G401 (cell line): ENCODE measurements at regions not wholly inside any gene's neighbourhood (a gene's known extent, or its start where the extent isn't known, plus 50 kb on each side); places are given as distances from the start of the nearest gene placed in this dataset.
"Not testable (repeated sequence)": the region's sequence is repeated elsewhere in the genome, so short reads cannot be mapped to it uniquely, and the experiment has no call there.

Experiments
- DNase-seq: peaks from one replicate; pipeline ENCODE4 v3.0.0-alpha.2; 2015; ENCODE audit warnings: low spot score
- in situ Hi-C: cut with HindIII; loops from 2 replicates; pipeline ENCODE4 v1.10.0; 2016; ENCODE audit warnings: low sequenced_read_pairs, mixed read lengths

DNA sequence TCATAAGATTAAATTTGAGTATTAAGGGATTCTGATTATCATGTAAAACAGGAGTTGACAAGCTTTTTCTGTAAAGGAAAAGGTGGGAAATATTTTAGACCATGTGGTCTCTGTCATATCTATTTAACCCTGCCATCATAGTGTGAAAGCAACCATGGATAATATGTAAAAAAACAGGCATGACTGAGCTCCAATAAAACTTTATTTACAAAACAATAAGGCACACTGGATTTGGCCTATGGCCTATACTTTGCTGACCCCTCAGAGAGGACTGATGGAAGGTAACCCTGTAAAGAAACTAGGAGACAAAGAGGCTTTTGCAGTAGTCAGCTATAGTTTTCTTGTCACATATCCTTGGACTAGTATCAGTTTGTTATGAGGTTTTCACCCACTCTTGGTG is 130.5 kb upstream of the CDK13 start:
- DNase-seq: no peak
- in situ Hi-C loops: no loop called here

DNA sequence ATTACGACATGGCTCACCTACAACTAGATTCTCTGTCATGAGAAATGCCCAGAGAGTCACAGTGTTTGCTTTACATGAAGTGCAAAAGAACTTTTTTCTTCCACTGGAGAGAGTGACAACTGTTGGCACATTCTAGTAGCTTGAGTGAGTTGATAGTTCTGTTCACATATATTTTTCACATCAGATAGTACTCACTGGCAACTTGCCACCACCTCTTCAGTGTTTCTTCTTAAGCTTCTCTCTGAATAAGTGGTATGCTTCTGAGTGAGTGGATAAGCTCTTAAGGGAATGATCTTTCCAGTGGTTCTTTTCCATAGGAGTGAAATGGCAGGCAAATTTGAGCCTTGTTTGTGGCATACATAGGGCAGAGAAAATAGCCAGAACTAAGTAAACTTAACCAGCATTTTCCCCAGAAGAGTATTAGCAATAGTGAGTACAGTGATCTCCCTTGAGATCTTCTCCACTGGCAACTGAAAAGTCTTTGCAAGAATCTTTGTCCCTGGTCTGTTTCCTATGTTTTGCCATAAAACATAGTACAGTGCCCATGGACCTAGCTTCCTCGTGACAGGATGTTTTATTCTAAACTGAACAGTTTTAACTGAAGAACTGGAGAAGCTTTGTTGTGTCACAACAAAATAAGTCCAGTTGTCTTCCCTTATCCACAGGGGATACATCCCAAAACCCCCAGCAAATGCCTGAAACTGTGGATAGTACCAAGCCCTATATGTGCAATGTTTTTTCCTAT is 125.4 kb upstream of the CDK13 start:
- in situ Hi-C loops: no loop called here
- no peak for DNase-seq

DNA sequence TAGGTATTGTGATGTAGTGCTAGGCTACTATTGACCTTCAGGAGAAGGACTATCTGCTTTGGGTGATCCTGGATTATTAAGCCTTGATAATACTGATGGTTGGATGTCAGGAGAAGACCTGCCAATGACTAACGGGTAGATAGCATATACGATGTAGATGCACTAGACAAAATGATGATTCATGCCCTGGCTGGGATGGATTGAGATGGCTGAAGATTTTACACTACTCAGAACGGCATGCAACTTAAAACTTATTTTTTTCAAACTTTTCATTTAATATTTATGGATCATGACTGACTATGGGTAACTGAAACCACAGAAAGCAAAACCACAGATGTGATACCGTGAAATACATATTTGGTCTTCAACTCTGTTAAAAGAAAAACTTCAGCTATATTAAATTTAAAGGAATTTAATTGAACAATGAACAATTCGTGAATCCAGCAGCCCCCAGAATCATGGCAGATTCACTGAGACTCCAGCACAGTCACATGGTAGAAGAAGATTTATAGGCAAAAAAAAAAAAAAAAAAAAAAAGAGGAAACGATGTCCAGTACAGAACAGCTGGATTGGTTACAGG is 124.6 kb upstream of the CDK13 start:
- in situ Hi-C loops: no loop called here

GRCh38 chr7:39826166-39826565 is 123.9 kb upstream of the CDK13 start:
- no peak for DNase-seq
- in situ Hi-C loops: no loop called here

More for the DNA sequence above, 124.6 kb upstream of the CDK13 start:
- DNase-seq: no peak

GRCh38 chr7:39827571-39827970 is 122.5 kb upstream of the CDK13 start:
- in situ Hi-C loops: no loop called here
- no peak for DNase-seq

DNA sequence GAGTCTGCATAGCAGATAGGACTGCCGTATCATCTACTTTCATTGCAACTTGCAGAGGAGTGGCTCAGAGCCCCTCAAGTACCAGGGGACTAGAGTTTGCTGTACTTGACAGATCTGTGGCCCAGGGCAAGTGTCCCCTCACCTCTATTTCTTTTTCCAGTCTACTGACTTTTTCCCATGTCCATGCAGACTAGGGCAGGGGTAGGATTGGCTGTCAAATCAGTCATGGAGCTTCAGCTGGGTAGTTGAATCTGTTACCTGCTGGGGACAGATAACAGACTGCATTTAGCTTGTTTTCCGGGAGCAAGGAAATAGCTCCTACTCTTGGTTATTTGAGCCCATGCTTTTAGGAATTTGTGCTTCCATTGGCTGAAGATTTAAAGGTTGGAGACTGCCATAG is 121.0 kb upstream of the CDK13 start:
- DNase-seq: no peak
- in situ Hi-C loops: no loop called here

DNA sequence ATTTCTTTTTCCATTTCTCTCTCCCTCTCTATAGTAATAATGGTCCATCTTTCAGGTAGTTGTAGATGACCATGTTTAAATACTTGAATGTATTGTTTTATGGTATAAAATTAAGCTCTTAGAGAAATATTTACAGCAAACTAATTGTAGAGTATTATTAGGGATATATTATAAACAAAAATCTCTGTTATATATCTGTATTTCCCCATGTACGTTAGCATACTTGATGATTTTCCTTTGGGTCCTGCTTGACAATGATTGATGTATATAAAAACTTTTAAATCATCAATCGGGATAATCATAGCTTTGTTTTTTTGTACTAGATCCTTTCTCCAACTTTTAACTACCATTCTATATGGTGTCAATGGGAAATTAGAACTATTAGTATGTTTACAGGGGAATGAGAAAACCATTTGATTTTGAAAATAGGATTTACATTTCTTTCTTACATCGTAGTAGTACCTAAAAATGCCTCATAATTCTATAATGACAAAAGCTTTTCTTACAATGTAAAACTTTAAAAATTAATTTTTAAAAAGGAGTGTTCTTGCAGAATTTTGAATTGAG is 117.5 kb upstream of the CDK13 start:
- no peak for DNase-seq
- in situ Hi-C loops: no loop called here

DNA sequence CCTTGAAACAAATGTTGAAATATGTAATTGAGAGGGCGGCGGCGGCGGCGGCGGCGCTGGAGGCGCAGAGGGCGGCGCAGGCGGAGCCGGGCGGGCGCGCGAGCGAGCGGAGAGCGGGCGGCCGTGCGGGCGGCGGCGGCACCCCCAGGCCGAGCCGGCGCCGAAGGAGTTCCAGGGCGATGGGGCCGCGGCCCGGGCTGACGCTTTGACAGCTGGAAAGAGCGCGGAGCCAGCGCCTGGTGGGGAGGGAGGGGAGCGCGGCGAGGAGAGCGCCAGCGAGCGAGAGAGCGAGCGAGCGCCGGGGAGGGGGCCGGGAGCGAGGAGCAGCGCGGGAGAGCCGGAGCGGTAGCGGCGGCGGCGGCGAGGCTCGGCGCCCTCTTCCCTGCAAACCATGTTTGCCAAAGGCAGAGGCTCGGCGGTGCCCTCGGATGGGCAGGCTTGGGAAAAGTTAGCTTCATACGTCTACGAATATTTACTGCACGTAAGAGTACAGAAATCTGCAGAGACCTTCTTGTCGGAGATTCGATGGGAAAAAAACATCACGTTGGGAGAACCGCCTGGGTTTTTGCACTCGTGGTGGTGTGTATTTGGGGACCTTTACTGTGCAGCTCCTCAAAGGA is 116.8 kb upstream of the CDK13 start:
- in situ Hi-C loops: not testable (repeated sequence)
- DNase-seq: peak; percentile 44

- in situ Hi-C loops, DNase-seq: not testable (repeated sequence)
These were observed 116.0 kb upstream of the CDK13 start for GRCh38 chr7:39833865-39834634.

- no peak for DNase-seq
- in situ Hi-C loops: no loop called here
These were observed 111.7 kb upstream of the CDK13 start for GRCh38 chr7:39838326-39838725.

GRCh38 chr7:39845006-39845405 is 105.0 kb upstream of the CDK13 start:
- in situ Hi-C loops: no loop called here
- DNase-seq: no peak

DNA sequence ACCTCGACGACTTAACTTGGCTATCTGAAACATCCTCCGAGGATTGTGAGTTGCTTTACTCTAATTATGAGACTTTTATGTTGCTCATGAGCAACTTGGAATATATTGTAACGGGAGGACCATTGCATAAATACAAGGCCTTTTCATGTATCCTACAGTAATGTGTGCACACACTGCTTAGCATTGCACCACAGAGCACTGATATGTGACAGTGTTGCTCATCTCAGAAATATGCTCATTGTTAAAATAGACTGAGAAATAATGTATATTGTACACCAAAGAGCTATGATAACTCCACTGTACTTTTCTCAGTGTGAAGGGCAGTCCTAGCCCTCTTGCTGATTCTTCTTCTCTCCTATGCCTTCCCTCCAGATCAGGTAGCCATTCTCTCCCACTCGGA is 102.8 kb upstream of the CDK13 start:
- in situ Hi-C loops: no loop called here
- DNase-seq: no peak

GRCh38 chr7:39851466-39852045 is 98.5 kb upstream of the CDK13 start:
- in situ Hi-C loops: no loop called here

GRCh38 chr7:39854616-39855324 is 95.3 kb upstream of the CDK13 start:
- in situ Hi-C loops, DNase-seq: not testable (repeated sequence)

More at GRCh38 chr7:39851466-39852045, 98.5 kb upstream of the CDK13 start:
- DNase-seq: no peak

DNA sequence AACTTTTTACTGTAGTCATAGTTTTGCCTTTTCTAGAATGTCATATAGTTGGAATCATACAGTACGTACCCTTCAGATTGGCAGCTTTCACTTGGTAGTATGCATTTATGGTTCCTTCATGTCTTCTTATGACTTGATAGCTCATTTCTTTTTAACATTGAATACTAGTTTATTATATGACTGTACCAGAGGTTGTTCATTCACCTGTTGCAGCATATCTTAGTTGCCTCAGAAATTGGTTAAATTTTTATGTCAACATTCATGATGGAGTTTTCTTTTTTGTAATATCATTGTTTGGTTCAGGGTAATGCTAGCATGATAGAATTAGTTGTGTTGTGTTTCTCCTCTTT is 94.8 kb upstream of the CDK13 start:
- in situ Hi-C loops: no loop called here
- no peak for DNase-seq

DNA sequence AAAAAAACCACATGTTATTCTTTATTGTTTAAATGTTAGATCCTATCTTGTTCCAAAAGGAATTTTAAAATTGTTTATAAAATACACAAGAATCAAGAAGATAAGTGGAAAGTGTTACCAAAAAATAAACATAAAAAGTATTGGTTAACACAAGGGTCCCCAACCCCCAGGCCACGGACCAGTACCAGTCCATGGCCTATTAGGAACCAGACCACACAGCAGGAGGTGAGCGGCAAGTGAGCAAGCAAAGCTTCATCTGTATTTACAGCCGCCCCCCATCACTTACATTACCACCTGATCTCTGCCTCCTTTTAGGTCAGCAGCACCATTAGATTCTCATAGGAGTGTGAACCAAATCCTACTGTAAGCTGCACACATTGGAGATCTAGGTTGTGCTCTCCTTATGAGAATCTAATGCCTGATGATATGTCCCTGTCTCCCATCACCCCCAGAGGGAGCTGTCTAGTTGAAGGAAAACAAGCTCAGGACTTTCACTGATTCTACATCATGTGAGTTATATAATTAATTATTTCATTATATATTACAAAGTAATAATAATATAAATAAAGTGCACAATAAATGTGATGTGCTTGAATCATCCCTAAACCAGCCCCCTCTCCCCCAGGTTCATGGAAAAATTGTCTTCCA is 86.3 kb upstream of the CDK13 start:
- DNase-seq, in situ Hi-C loops: not testable (repeated sequence)

DNA sequence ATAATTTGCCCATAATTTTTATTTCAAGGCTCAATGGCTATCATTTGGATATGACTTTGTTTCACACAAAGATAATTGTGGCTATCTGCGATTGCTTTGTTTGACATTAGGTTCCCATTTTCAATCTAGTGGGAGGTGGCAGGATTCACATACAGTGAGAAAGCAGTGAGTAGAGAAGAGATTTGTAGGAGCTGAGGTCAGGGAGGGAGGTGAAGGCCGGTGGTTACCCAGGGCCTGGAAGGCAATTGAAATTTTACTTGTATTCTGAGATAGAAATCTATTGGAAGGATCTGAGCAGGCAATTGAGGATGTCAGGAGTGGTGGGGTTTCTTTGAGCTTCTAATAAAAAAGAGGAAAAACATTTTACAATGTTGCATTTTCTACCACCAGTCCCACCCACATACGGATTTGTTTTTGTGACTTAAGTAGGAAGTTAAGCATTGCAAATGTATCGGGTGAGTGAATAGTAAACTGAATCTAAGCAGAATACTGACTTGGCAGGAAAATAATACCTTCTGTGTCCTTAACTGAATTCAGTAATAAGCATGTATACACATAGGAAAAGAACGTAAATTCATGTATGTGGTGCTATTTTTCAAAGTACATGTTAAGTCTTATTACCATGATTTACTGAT is 80.1 kb upstream of the CDK13 start:
- in situ Hi-C loops, DNase-seq: not testable (repeated sequence)

DNA sequence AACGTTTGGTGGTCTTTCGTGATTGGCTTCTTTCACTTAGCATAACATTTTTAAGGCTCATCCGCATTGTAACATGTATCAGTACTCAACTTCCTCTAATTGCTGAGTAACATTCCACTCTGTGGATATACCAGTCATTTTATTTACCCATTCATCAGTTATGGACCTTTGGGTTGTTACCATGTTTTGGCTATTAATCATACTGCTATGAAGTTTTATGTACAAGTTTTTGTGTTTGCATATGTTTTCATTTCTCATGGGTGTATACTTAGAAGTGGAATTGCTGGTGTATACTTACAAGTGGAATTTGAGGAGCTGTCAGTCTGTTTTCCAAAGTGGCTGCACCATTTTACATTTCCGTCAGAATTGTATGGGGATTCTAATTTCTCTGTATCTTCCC is 78.4 kb upstream of the CDK13 start:
- in situ Hi-C loops: not testable (repeated sequence)

More for the DNA sequence above, 78.4 kb upstream of the CDK13 start:
- DNase-seq: not testable (repeated sequence)
